Fibroblast of villous mesenchyme (primary cell): ENCODE measurements at regions not wholly inside any gene's neighbourhood (a gene's known extent, or its start where the extent isn't known, plus 50 kb on each side); places are given as distances from the start of the nearest gene placed in this dataset.

Experiments used
- DNase-seq: peaks from one replicate; pipeline ENCODE4 v3.0.0-alpha.2; 2010; ENCODE audit warnings: low read depth
- H3K4me3 ChIP-seq: 2 replicates; pipeline ENCODE4 v1.5.1; 2011; ENCODE audit warnings: low read depth, mild to moderate bottlenecking, low read length
- TF ChIP-seq, protein P1 (sequence below): IDR thresholded peaks from 2 replicates; pipeline ENCODE4 v1.5.1; 2012; ENCODE audit warnings: low read depth, mild to moderate bottlenecking, low read length; ENCODE audit not compliant: insufficient read depth

DNA sequence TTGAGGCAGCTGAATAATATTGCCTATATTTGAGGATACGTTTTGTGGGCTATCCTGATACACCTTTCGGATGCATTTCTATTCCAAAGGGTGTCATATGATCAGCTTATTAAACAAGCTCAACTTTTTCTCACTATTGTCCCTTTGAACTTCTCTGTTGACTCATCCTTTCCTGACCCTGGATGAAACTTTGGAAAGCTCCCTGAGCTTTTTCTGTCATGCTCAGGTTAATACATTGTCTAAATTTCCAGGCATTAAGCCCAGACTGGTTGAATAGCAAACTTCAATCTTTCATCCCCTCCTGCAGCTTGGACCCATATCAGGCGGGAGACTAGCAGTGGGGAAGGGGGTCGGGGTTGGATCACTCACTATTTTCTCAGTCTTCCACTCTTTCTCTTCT is 104.9 kb upstream of the PTPN3 start:
- DNase-seq = no peak
- no peak overlapping the region for H3K4me3 ChIP-seq
- TF ChIP-seq, protein P1, sequence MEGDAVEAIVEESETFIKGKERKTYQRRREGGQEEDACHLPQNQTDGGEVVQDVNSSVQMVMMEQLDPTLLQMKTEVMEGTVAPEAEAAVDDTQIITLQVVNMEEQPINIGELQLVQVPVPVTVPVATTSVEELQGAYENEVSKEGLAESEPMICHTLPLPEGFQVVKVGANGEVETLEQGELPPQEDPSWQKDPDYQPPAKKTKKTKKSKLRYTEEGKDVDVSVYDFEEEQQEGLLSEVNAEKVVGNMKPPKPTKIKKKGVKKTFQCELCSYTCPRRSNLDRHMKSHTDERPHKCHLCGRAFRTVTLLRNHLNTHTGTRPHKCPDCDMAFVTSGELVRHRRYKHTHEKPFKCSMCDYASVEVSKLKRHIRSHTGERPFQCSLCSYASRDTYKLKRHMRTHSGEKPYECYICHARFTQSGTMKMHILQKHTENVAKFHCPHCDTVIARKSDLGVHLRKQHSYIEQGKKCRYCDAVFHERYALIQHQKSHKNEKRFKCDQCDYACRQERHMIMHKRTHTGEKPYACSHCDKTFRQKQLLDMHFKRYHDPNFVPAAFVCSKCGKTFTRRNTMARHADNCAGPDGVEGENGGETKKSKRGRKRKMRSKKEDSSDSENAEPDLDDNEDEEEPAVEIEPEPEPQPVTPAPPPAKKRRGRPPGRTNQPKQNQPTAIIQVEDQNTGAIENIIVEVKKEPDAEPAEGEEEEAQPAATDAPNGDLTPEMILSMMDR = no peak

- DNase-seq = no peak
- TF ChIP-seq, protein P1 = no peak
- H3K4me3 ChIP-seq = no peak overlapping the region
Measured at GRCh38 chr9:109604131-109604530, 106.0 kb upstream of the PTPN3 start.

GRCh38 chr9:109604781-109605180 is 106.7 kb upstream of the PTPN3 start:
- TF ChIP-seq, protein P1 = no peak
- DNase-seq = no peak
- no peak overlapping the region for H3K4me3 ChIP-seq

DNA sequence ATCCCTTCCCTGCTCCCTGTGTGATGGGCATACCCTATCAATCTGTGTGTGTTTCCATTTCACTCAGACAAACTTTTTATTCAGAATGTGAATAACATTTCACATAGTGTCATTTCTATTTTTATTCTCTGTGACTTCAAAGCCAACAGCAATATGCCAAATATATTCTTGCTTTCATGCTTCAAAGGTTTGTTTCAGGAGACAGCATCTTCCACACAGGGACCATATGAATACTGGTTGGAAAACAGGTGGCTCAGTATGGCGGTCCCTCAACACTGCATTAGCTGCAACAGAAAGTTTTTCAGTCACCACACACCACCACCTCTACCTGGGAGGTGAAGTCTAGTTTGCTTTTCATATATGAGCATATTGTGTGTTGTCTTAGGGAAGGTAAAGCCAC is 111.0 kb upstream of the PTPN3 start:
- no peak for DNase-seq
- H3K4me3 ChIP-seq = no peak overlapping the region
- TF ChIP-seq, protein P1 = no peak

DNA sequence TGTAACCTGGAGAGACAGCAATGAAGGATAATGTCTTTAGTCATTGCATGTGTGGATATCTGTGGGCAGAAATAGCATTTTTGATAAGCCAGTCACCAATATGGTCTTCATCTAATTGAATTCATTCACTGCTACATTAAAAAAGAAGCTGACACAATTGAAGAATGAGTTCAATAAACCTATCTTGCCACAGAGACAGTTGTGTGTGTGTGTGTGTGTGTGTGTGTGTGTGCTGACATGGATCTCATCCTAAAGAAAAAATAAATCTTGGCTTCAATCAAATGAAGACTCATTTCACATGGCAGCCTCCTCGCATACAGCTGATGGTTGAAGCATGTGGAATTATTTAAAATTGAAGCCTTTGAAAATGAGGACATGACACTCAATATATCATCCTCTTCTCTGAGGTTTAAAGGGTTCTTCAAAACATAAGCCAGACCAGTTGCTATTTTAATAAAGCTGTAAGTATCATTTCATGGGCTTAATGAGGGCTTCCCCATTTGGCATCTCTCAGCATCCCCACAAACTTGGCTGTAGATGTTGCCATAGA is 118.5 kb upstream of the PTPN3 start:
- TF ChIP-seq, protein P1 = no peak
- no peak overlapping the region for H3K4me3 ChIP-seq
- DNase-seq = no peak

- DNase-seq = no peak
- TF ChIP-seq, protein P1 = no peak
Measured at GRCh38 chr9:109619310-109619709, 121.2 kb upstream of the PTPN3 start.

DNA sequence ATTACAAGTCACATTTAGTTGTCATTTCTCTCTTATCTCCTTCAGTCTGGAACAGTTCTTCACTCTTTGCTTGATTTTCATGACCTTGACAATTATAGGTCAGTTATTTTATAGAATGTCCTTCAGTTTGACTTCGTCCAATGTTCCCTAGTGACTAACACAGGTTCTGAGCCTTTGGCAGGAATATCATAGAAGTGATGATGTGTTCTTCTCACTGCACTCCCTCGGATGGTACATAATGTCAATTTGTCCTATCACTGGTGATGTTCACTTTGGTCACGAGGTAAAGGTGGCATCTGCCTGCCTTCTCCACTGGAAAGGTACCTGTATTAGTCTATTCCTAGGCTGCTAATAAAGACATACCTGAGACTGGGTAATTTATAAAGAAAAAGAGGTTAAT is 126.0 kb upstream of the PTPN3 start:
- TF ChIP-seq, protein P1 = no peak
- no peak for DNase-seq

More at GRCh38 chr9:109619310-109619709, 121.2 kb upstream of the PTPN3 start:
- H3K4me3 ChIP-seq = no peak overlapping the region

More for the DNA sequence above, 126.0 kb upstream of the PTPN3 start:
- H3K4me3 ChIP-seq = no peak overlapping the region
